ENCODE measurements at regions not wholly inside any gene's neighbourhood (a gene's known extent, or its start where the extent isn't known, plus 50 kb on each side); places are given as distances from the start of the nearest gene placed in this dataset.

DNA sequence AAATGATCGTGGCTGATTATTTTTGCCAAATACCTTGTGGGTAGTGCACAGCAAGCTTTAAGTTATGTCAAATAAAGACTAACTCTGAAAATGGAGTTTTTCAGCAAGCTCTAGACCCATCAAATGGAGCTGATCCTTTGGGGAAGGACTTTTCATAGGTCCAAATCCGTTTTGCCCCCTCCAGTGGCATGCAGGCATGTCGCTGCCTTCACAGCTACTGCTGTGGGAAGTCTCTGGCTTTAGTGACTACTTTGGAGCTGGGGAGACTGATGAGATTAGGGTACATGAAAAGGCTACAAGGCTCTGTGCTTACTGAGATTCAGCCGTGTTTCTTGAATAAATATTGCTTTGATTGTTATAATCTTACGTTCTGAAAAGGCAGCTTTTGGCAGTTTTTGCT lies 106.6 kb upstream of the HS3ST1 start:
- Histone ChIP-seq H3K9me3 (no peaks in the 10 kb centered on the region), H3K27ac (ENCODE audit: low read depth in 2 of 2, low read length in 1 of 2) (no peak overlapping the region), H3K36me3 (replicated peaks in 1 of 2; ENCODE audit: control insufficient read depth in 1 of 2, insufficient read depth in 2 of 2, low read length in 1 of 2) (no peaks in the 10 kb centered on the region), H3K4me2 (no peak overlapping the region), H3K27me3 (ENCODE audit: insufficient read depth) (no peaks in the 10 kb centered on the region), H3K9ac (no peak overlapping the region), H3K9me2 (no peaks in the 10 kb centered on the region), H3K4me1 (ENCODE audit: control insufficient read depth in 1 of 2, insufficient read depth in 2 of 2, low read depth in 1 of 2, low read length in 1 of 2) (no peaks in the 10 kb centered on the region), H2AFZ (ENCODE audit: low read depth) (no peak overlapping the region), H3F3A (replicated peaks; ENCODE audit: insufficient read depth) (no peaks in the 10 kb centered on the region), H3K4me3 (ENCODE audit: low read depth in 2 of 2, low read length in 1 of 2) (no peak overlapping the region), H4K20me1 (ENCODE audit: insufficient read depth) (no peaks in the 10 kb centered on the region), H3K79me2 (ENCODE audit: insufficient read depth) (no peaks in the 10 kb centered on the region)
- ChIA-PET POLR2A (no interaction called here), CTCF (no interaction called here)
- DNase-seq = no peak
- TF ChIP-seq TAF1 (IDR thresholded peaks at IDR 0.05; ENCODE audit: borderline replicate concordance, low read depth, low read length) (no peak), EP300 (IDR thresholded peaks at IDR 0.05; ENCODE audit: borderline replicate concordance in 1 of 2, low read depth in 1 of 2, low read length in 1 of 2) (no peak), ELF1 (IDR thresholded peaks at IDR 0.05) (no peak), PBX3 (IDR thresholded peaks at IDR 0.05) (no peak), FOXJ3 (CRISPR knock-in tag; IDR thresholded peaks at IDR 0.05) (no peak)
- TF ChIP-seq, protein P1, sequence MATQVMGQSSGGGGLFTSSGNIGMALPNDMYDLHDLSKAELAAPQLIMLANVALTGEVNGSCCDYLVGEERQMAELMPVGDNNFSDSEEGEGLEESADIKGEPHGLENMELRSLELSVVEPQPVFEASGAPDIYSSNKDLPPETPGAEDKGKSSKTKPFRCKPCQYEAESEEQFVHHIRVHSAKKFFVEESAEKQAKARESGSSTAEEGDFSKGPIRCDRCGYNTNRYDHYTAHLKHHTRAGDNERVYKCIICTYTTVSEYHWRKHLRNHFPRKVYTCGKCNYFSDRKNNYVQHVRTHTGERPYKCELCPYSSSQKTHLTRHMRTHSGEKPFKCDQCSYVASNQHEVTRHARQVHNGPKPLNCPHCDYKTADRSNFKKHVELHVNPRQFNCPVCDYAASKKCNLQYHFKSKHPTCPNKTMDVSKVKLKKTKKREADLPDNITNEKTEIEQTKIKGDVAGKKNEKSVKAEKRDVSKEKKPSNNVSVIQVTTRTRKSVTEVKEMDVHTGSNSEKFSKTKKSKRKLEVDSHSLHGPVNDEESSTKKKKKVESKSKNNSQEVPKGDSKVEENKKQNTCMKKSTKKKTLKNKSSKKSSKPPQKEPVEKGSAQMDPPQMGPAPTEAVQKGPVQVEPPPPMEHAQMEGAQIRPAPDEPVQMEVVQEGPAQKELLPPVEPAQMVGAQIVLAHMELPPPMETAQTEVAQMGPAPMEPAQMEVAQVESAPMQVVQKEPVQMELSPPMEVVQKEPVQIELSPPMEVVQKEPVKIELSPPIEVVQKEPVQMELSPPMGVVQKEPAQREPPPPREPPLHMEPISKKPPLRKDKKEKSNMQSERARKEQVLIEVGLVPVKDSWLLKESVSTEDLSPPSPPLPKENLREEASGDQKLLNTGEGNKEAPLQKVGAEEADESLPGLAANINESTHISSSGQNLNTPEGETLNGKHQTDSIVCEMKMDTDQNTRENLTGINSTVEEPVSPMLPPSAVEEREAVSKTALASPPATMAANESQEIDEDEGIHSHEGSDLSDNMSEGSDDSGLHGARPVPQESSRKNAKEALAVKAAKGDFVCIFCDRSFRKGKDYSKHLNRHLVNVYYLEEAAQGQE (IDR thresholded peaks at IDR 0.05; ENCODE audit: low read depth, low read length) = no peak
- 9% methylated on average over 5 of the region's 5 CpGs for WGBS (ENCODE audit: low lambda C conversion rate)

DNA sequence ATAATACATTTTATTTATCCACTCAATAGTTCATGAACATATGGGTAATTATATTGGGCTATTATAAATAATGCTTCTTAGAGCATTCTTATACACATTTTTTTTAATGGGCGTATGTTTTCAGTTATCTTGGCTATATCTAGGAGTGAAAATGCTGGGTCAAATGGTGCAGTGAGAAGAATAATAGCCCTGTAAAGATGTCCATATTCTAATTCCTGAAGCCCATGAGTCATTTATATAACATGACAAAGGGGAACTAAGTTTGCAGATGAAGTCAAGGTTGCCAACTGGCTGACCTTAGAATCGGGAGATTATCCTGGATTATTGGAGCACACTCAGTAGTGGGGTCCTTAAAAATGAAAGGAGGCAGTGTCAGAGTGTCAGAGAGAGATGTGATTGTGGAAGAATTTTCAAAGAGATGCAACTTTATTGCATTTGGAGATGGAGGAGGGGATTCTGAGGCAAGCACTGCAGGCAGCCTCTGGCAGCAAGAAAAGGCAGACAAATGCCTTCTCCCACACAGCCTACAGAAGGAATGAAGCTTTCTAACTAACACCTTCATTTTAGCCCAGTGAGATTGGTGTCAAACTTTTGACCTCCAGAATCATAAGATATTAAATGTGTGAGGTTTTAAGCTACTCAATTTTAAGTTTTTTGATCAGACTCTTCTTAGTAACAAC lies 106.1 kb upstream of the HS3ST1 start:
- H2AFZ ChIP-seq (ENCODE audit: low read depth) = no peak overlapping the region
- H3K4me3 ChIP-seq (ENCODE audit: low read depth in 2 of 2, low read length in 1 of 2) = no peak overlapping the region
- H3K9me3 ChIP-seq = no peaks in the 10 kb centered on the region
- H3K79me2 ChIP-seq (ENCODE audit: insufficient read depth) = no peaks in the 10 kb centered on the region
- TF ChIP-seq FOXM1 (IDR thresholded peaks at IDR 0.05; ENCODE audit: low read depth) = no peak
- no peak for TF ChIP-seq MEF2A (IDR thresholded peaks at IDR 0.05; ENCODE audit: borderline replicate concordance, low read depth)
- DNase-seq = no peak
- 0% methylated on average over 2 of the region's 2 CpGs for WGBS (ENCODE audit: low lambda C conversion rate)
- no peak overlapping the region for H3K27ac ChIP-seq (ENCODE audit: low read depth in 2 of 2, low read length in 1 of 2)
- no peak overlapping the region for H3K9ac ChIP-seq
- H3K36me3 ChIP-seq (replicated peaks in 1 of 2; ENCODE audit: control insufficient read depth in 1 of 2, insufficient read depth in 2 of 2, low read length in 1 of 2) = no peaks in the 10 kb centered on the region
- ChIA-PET CTCF (no interaction called here), POLR2A (no interaction called here)
- H3K4me2 ChIP-seq = no peak overlapping the region
- no peaks in the 10 kb centered on the region for H3K27me3 ChIP-seq (ENCODE audit: insufficient read depth)
- H4K20me1 ChIP-seq (ENCODE audit: insufficient read depth) = no peaks in the 10 kb centered on the region
- H3K4me1 ChIP-seq (ENCODE audit: control insufficient read depth in 1 of 2, insufficient read depth in 2 of 2, low read depth in 1 of 2, low read length in 1 of 2) = no peaks in the 10 kb centered on the region
- H3F3A ChIP-seq (replicated peaks; ENCODE audit: insufficient read depth) = no peaks in the 10 kb centered on the region
- no peaks in the 10 kb centered on the region for H3K9me2 ChIP-seq
